Endothelial cell of umbilical vein (primary cell): ENCODE measurements at regions not wholly inside any gene's neighbourhood (a gene's known extent, or its start where the extent isn't known, plus 50 kb on each side); places are given as distances from the start of the nearest gene placed in this dataset.

Source experiments
- EZH2 ChIP-seq: IDR thresholded peaks from 2 replicates; pipeline ENCODE4 v1.6.1; 2012; ENCODE audit warnings: borderline replicate concordance, low read depth, mild to moderate bottlenecking, moderate library complexity, low read length, inconsistent platforms; ENCODE audit not compliant: severe bottlenecking
- FOS ChIP-seq: IDR thresholded peaks from 2 replicates; pipeline ENCODE4 v1.6.1; 2011; ENCODE audit warnings: mild to moderate bottlenecking, low read length, moderate library complexity, borderline replicate concordance; ENCODE audit not compliant: insufficient read depth
- GATA2 ChIP-seq: IDR thresholded peaks from 2 replicates; pipeline ENCODE4 v1.7.0; 2011; ENCODE audit warnings: low read depth, mild to moderate bottlenecking, moderate library complexity, mixed read lengths, low read length; ENCODE audit not compliant: insufficient read length, insufficient read depth
- JUN ChIP-seq: IDR thresholded peaks from 2 replicates; pipeline ENCODE4 v1.6.1; 2011; ENCODE audit warnings: borderline replicate concordance, low read depth; ENCODE audit not compliant: insufficient read length, insufficient read depth
- MYC ChIP-seq: IDR thresholded peaks from one replicate; pipeline ENCODE4 v1.6.1; 2011; ENCODE audit warnings: mild to moderate bottlenecking, low read depth, low read length
- POLR2A ChIP-seq: IDR thresholded peaks from 2 replicates; pipeline ENCODE4 v1.6.1; 2012; ENCODE audit warnings: low read depth, mild to moderate bottlenecking, control low read depth, low read length
- POLR2AphosphoS5 ChIP-seq: IDR thresholded peaks from 2 replicates; pipeline ENCODE4 v1.6.1; 2012; ENCODE audit warnings: low read depth, mild to moderate bottlenecking, control low read depth, low read length, moderate library complexity; ENCODE audit not compliant: insufficient read depth
- TF ChIP-seq, protein P1 (sequence below), 2 donors: IDR thresholded peaks; 1 replicate in 1 of 2; 2 replicates in 1 of 2; pipeline ENCODE4 v1.5.1; 2011; ENCODE audit warnings: low read length in 2 of 2, mild to moderate bottlenecking in 2 of 2, moderate library complexity in 2 of 2, control low read depth in 1 of 2, inconsistent platforms in 1 of 2, low read depth in 1 of 2; ENCODE audit not compliant: insufficient read depth in 1 of 2; ENCODE audit errors: extremely low read depth in 1 of 2
- TF ChIP-seq, protein P2 (sequence below): IDR thresholded peaks from 2 replicates; pipeline ENCODE4 v1.6.1; 2011; ENCODE audit not compliant: insufficient read depth, insufficient read length

DNA sequence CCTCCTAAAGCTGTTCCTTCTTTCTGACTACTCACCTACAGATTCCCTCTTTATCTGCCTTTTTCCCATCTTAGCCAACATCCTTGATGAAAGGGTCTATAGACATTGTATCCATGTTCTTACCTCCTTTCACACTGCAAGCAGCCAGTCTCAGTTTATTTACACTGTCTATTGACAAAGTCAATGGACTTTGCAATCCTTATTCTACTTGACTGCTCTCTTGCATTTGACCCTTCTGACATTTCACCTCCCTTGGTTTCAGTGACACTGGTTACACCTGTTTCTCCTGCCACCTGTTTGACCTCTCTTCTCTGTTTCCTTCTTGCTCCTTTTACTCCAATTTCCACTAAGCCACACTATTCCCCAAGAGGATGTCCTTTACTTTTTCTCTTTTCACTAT lies 224.0 kb upstream of the SNX7 start:
- TF ChIP-seq, protein P1, sequence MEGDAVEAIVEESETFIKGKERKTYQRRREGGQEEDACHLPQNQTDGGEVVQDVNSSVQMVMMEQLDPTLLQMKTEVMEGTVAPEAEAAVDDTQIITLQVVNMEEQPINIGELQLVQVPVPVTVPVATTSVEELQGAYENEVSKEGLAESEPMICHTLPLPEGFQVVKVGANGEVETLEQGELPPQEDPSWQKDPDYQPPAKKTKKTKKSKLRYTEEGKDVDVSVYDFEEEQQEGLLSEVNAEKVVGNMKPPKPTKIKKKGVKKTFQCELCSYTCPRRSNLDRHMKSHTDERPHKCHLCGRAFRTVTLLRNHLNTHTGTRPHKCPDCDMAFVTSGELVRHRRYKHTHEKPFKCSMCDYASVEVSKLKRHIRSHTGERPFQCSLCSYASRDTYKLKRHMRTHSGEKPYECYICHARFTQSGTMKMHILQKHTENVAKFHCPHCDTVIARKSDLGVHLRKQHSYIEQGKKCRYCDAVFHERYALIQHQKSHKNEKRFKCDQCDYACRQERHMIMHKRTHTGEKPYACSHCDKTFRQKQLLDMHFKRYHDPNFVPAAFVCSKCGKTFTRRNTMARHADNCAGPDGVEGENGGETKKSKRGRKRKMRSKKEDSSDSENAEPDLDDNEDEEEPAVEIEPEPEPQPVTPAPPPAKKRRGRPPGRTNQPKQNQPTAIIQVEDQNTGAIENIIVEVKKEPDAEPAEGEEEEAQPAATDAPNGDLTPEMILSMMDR (IDR thresholded peaks at IDR 0.05; ENCODE audit: extremely low read depth in 1 of 2, insufficient read depth in 1 of 2, low read depth in 1 of 2, low read length in 2 of 2), result no peak
- TF ChIP-seq POLR2A (no peak), POLR2AphosphoS5 (no peak), JUN (no peak), MYC (no peak), EZH2 (no peak), GATA2 (no peak), FOS (no peak)
- TF ChIP-seq, protein P2, sequence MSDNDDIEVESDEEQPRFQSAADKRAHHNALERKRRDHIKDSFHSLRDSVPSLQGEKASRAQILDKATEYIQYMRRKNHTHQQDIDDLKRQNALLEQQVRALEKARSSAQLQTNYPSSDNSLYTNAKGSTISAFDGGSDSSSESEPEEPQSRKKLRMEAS, result no peak
